T-cell (primary cell): ENCODE measurements at regions not wholly inside any gene's neighbourhood (a gene's known extent, or its start where the extent isn't known, plus 50 kb on each side); places are given as distances from the start of the nearest gene placed in this dataset.

Source experiments
- ATAC-seq, 4 experiments: fragments of 200-7000 bp in 3 of 4; fragments of 150-1000 bp in 1 of 4; cut with Tn5 transposase; replicated peaks in 1 of 4; 1 replicate in 3 of 4; 2 replicates in 1 of 4; pipeline ENCODE4 v1.10.0; 2021; ENCODE audit warnings: moderate library complexity in 3 of 4, mild to moderate bottlenecking in 2 of 4, moderate number of reproducible peaks in 1 of 4
- CTCF ChIA-PET, 2 donors: fragments of 300-600 bp; sonication (Branson Sonifier 250); formaldehyde crosslinking; loops; one replicate each; lab custom pipeline; 2022; ENCODE audit warnings: antibody characterized with exemption in 2 of 2; lab: Charles Lee
- POLR2A ChIA-PET, 2 donors: fragments of 300-600 bp; sonication (Branson Sonifier 250); formaldehyde crosslinking; loops; one replicate each; lab custom pipeline; 2022; ENCODE audit warnings: antibody characterized with exemption in 2 of 2; lab: Charles Lee
- DNase-seq, 35 experiments: peaks; one replicate each; pipeline versions ENCODE4 v3.0.0 to v3.0.0-alpha.2; 2013 to 2023
- H3K27ac ChIP-seq: one replicate; pipeline ENCODE4 v1.5.1; 2013; ENCODE audit warnings: low read length
- H3K27me3 ChIP-seq, 2 experiments: replicated peaks in 1 of 2; 1 replicate in 1 of 2; 2 replicates in 1 of 2; pipeline versions ENCODE4 v1.6.1 to v1.7.0; 2013; ENCODE audit warnings: low read length in 1 of 2, mixed read lengths in 1 of 2; ENCODE audit not compliant: control insufficient read depth in 2 of 2, insufficient read depth in 2 of 2; ENCODE audit errors: extremely low read depth in 1 of 2
- H3K36me3 ChIP-seq, 2 donors: 1 replicate in 1 of 2; 2 replicates in 1 of 2; pipeline versions ENCODE4 v1.6.1 to v1.7.0; 2013; ENCODE audit warnings: low read length in 1 of 2; ENCODE audit not compliant: control insufficient read depth in 2 of 2, insufficient read depth in 1 of 2; ENCODE audit errors: extremely low read depth in 1 of 2
- H3K4me1 ChIP-seq, 2 experiments: 1 replicate in 1 of 2; 2 replicates in 1 of 2; pipeline versions ENCODE4 v1.6.1 to v1.7.0; 2013; ENCODE audit warnings: low read length in 2 of 2, mixed read lengths in 1 of 2; ENCODE audit not compliant: insufficient read depth in 2 of 2, control insufficient read depth in 1 of 2; ENCODE audit errors: extremely low read depth in 1 of 2
- H3K4me3 ChIP-seq, 2 donors: 1 replicate in 1 of 2; 2 replicates in 1 of 2; pipeline versions ENCODE4 v1.5.1 to v1.7.0; 2013; ENCODE audit warnings: mild to moderate bottlenecking in 2 of 2, low read length in 1 of 2, moderate library complexity in 1 of 2; ENCODE audit not compliant: control insufficient read depth in 1 of 2; ENCODE audit errors: extremely low read depth in 1 of 2
- H3K9me3 ChIP-seq: 2 replicates; pipeline ENCODE4 v1.7.0; 2013
- H3K27ac Mint-ChIP-seq, 2 donors: one replicate each; pipeline ENCODE4 v1.8.0; 2020 to 2021; ENCODE audit warnings: mild to moderate bottlenecking in 2 of 2, mixed read lengths in 2 of 2
- H3K27me3 Mint-ChIP-seq, 2 donors: one replicate each; pipeline ENCODE4 v1.8.0; 2021 to 2022; ENCODE audit warnings: mixed read lengths in 2 of 2
- H3K36me3 Mint-ChIP-seq: one replicate; pipeline ENCODE4 v1.8.0; 2021; ENCODE audit warnings: mixed read lengths
- H3K4me1 Mint-ChIP-seq, 3 donors: one replicate each; pipeline ENCODE4 v1.8.0; 2020 to 2022; ENCODE audit warnings: mixed read lengths in 3 of 3, mild to moderate bottlenecking in 1 of 3
- H3K4me3 Mint-ChIP-seq, 3 donors: one replicate each; pipeline ENCODE4 v1.8.0; 2020 to 2022; ENCODE audit warnings: mild to moderate bottlenecking in 3 of 3, mixed read lengths in 3 of 3, moderate library complexity in 3 of 3
- H3K9me3 Mint-ChIP-seq, 3 donors: one replicate each; pipeline ENCODE4 v1.8.0; 2020 to 2022; ENCODE audit warnings: mixed read lengths in 3 of 3
- whole genome bisulfite sequencing: methylation state at CpG from one replicate; pipeline ENCODE4 v1.1.5; 2013; ENCODE audit warnings: missing lambda C conversion rate; ENCODE audit not compliant: insufficient coverage; 5-methylcytosine and 5-hydroxymethylcytosine counted together

GRCh38 chr12:89923091-89923490 lies 214.5 kb upstream of the ATP2B1 start:
- DNase-seq (no peak), ATAC-seq (no peak)
- Mint-ChIP-seq H3K36me3 (no peaks in the 10 kb centered on the region), H3K4me1 (peaks cover 12 to 13% (median 12%) of the 10 kb centered on the region in 3 donors), H3K9me3 (no peaks in the 10 kb centered on the region), H3K4me3 (no peak overlapping the region), H3K27ac (no peak overlapping the region), H3K27me3 (no peaks in the 10 kb centered on the region)
- H3K4me1 ChIP-seq = peaks cover 0 to 3% of the 10 kb centered on the region in 2 experiments
- ChIA-PET POLR2A (interaction anchor here in 1 of 2 donors (0.5 kb wide), 1 partner anchor 59 kb away, joined by 4 read pairs; no protein-coding TSS in a partner anchor), CTCF (interaction anchor here in 1 of 2 donors (0.8 kb wide), 1 partner anchor 59 kb away, joined by 3 read pairs; no protein-coding TSS in a partner anchor)
- no peak overlapping the region for H3K4me3 ChIP-seq
- H3K36me3 ChIP-seq = no peaks in the 10 kb centered on the region
- no peaks in the 10 kb centered on the region for H3K27me3 ChIP-seq
- no peaks in the 10 kb centered on the region for H3K9me3 ChIP-seq
- no peak overlapping the region for H3K27ac ChIP-seq

GRCh38 chr12:89920866-89921265 lies 212.2 kb upstream of the ATP2B1 start:
- Mint-ChIP-seq H3K27me3 (no peaks in the 10 kb centered on the region), H3K9me3 (no peaks in the 10 kb centered on the region), H3K4me3 (no peak overlapping the region), H3K36me3 (no peaks in the 10 kb centered on the region), H3K4me1 (peaks cover 5 to 7% (median 6%) of the 10 kb centered on the region in 3 donors), H3K27ac (no peak overlapping the region)
- Histone ChIP-seq H3K36me3 (no peaks in the 10 kb centered on the region), H3K9me3 (no peaks in the 10 kb centered on the region), H3K4me3 (no peak overlapping the region), H3K27ac (no peak overlapping the region), H3K4me1 (no peaks in the 10 kb centered on the region), H3K27me3 (no peaks in the 10 kb centered on the region)
- CTCF ChIA-PET = no interaction called here
- DNase-seq (no peak), ATAC-seq (no peak)
- WGBS = 94% methylated on average over 3 of the region's 6 CpGs
- POLR2A ChIA-PET = no interaction called here

GRCh38 chr12:89919241-89919906 lies 210.7 kb upstream of the ATP2B1 start:
- Mint-ChIP-seq H3K4me3 (no peak overlapping the region), H3K27ac (no peak overlapping the region), H3K36me3 (no peaks in the 10 kb centered on the region), H3K4me1 (peaks cover 5 to 7% (median 6%) of the 10 kb centered on the region in 3 donors), H3K9me3 (no peaks in the 10 kb centered on the region), H3K27me3 (no peaks in the 10 kb centered on the region)
- H3K27ac ChIP-seq = no peak overlapping the region
- POLR2A ChIA-PET = interaction anchor here in 1 of 2 donors (0.6 to 1.0 kb wide), 3 partner anchors 13 to 54 kb away, joined by 3 to 10 read pairs (median 3); no protein-coding TSS in a partner anchor
- H3K4me3 ChIP-seq = no peak overlapping the region
- 95% methylated on average over 12 of the region's 26 CpGs for WGBS
- CTCF ChIA-PET = interaction anchor here (1.2 to 1.5 kb wide), 3 partner anchors 8 to 56 kb away, joined by 3 to 4 read pairs (median 3); no protein-coding TSS in a partner anchor
- H3K9me3 ChIP-seq = no peaks in the 10 kb centered on the region
- no peaks in the 10 kb centered on the region for H3K36me3 ChIP-seq
- DNase-seq (no peak), ATAC-seq (no peak)
- no peaks in the 10 kb centered on the region for H3K4me1 ChIP-seq
- no peaks in the 10 kb centered on the region for H3K27me3 ChIP-seq

GRCh38 chr12:89918172-89918846 lies 209.7 kb upstream of the ATP2B1 start:
- DNase-seq = peak in 1 of 35 experiments; percentile 22
- peaks cover 5 to 7% (median 6%) of the 10 kb centered on the region in 3 donors for H3K4me1 Mint-ChIP-seq
- no peaks in the 10 kb centered on the region for H3K27me3 Mint-ChIP-seq
- Histone ChIP-seq H3K27ac (no peak overlapping the region), H3K9me3 (no peaks in the 10 kb centered on the region), H3K4me3 (no peak overlapping the region), H3K4me1 (no peaks in the 10 kb centered on the region), H3K36me3 (no peaks in the 10 kb centered on the region), H3K27me3 (no peaks in the 10 kb centered on the region)
- peak overlapping the region in 1 of 2 donors; percentile 71 for H3K27ac Mint-ChIP-seq
- no peaks in the 10 kb centered on the region for H3K36me3 Mint-ChIP-seq
- WGBS = 80% methylated on average over 1 of the region's 5 CpGs
- H3K4me3 Mint-ChIP-seq = no peak overlapping the region
- POLR2A ChIA-PET = interaction anchor here in 1 of 2 donors (0.5 to 0.8 kb wide), 3 partner anchors 52 to 101 kb away, joined by 3 to 4 read pairs (median 3); no protein-coding TSS in a partner anchor
- CTCF ChIA-PET = interaction anchor here (1.2 to 1.5 kb wide), 3 partner anchors 9 to 55 kb away, joined by 3 to 4 read pairs (median 3); no protein-coding TSS in a partner anchor
- ATAC-seq = no peak
- no peaks in the 10 kb centered on the region for H3K9me3 Mint-ChIP-seq

GRCh38 chr12:89909753-89910152 lies 201.1 kb upstream of the ATP2B1 start:
- no peak for DNase-seq
- Histone ChIP-seq H3K27me3 (no peaks in the 10 kb centered on the region), H3K27ac (no peak overlapping the region), H3K4me3 (no peak overlapping the region), H3K36me3 (no peaks in the 10 kb centered on the region), H3K9me3 (no peaks in the 10 kb centered on the region), H3K4me1 (no peaks in the 10 kb centered on the region)
- H3K4me3 Mint-ChIP-seq = no peak overlapping the region
- 98% methylated on average over 3 of the region's 5 CpGs for WGBS
- no peak overlapping the region for H3K27ac Mint-ChIP-seq
- no peak for ATAC-seq
- ChIA-PET CTCF (no interaction called here), POLR2A (interaction anchor here in 1 of 2 donors (0.6 kb wide), 1 partner anchor 273 kb away, joined by 3 read pairs; no protein-coding TSS in a partner anchor)
- H3K4me1 Mint-ChIP-seq = no peaks in the 10 kb centered on the region
- peaks cover 6% of the 10 kb centered on the region for H3K36me3 Mint-ChIP-seq
- H3K9me3 Mint-ChIP-seq = peaks cover 5 to 11% (median 7%) of the 10 kb centered on the region in 3 donors
- no peaks in the 10 kb centered on the region for H3K27me3 Mint-ChIP-seq

GRCh38 chr12:89907659-89908058 lies 199.0 kb upstream of the ATP2B1 start:
- H3K4me3 ChIP-seq = no peak overlapping the region
- ATAC-seq (no peak), DNase-seq (no peak)
- Mint-ChIP-seq H3K27me3 (no peaks in the 10 kb centered on the region), H3K36me3 (peaks cover 4% of the 10 kb centered on the region), H3K4me1 (no peaks in the 10 kb centered on the region), H3K4me3 (no peak overlapping the region), H3K27ac (no peak overlapping the region), H3K9me3 (peaks cover 3 to 8% (median 4%) of the 10 kb centered on the region in 3 donors)
- POLR2A ChIA-PET = no interaction called here
- 83% methylated on average over 1 of the region's 2 CpGs for WGBS
- no peaks in the 10 kb centered on the region for H3K4me1 ChIP-seq
- CTCF ChIA-PET = no interaction called here
- no peak overlapping the region for H3K27ac ChIP-seq
- no peaks in the 10 kb centered on the region for H3K9me3 ChIP-seq
- no peaks in the 10 kb centered on the region for H3K36me3 ChIP-seq
- H3K27me3 ChIP-seq = no peaks in the 10 kb centered on the region
